ENCODE measurements at regions not wholly inside any gene's neighbourhood (a gene's known extent, or its start where the extent isn't known, plus 50 kb on each side); places are given as distances from the start of the nearest gene placed in this dataset.

DNA sequence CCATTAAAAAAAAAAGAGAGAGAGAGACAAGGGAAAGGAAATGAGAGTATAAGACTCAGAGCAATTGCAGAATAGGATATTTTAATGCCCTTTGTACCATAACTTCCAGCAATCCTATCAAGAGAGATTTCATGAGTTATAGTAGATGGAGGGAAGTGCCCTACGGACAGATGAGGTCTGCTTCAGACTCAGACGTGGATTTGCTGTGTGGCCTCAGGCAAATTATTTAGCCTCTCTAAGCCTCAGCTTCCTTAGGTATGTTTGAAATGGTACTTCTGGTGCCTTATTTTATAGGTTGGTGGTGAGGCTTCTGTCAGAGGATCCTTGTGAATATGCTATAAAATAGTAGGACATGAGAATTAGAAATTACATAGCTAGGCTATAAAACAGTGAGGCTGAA lies 448.2 kb downstream of the EDEM1 start:
- Histone ChIP-seq H4K20me1 (replicated peaks; ENCODE audit: control insufficient read depth, extremely low read depth, insufficient read depth, low read length) (no peaks in the 10 kb centered on the region), H3K27me3 (ENCODE audit: control insufficient read depth in 2 of 2, insufficient read depth in 2 of 2, low read length in 2 of 2) (no peaks in the 10 kb centered on the region), H3K9me1 (replicated peaks; ENCODE audit: control insufficient read depth, extremely low read depth, insufficient read depth, low read length) (no peaks in the 10 kb centered on the region), H3K4me1 (ENCODE audit: control insufficient read depth, extremely low read depth, insufficient read depth, low read length) (no peaks in the 10 kb centered on the region), H3K36me3 (ENCODE audit: control insufficient read depth in 2 of 2, extremely low read depth in 1 of 2, insufficient read depth in 2 of 2, low read length in 2 of 2) (no peaks in the 10 kb centered on the region), H2AFZ (ENCODE audit: low read depth, low read length) (no peak overlapping the region), H3K9me3 (replicated peaks; ENCODE audit: control insufficient read depth, insufficient read depth, low read length) (peaks cover 2% of the 10 kb centered on the region), H3K27ac (ENCODE audit: insufficient read depth, low read depth, low read length) (no peak overlapping the region), H3K4me2 (ENCODE audit: insufficient read depth, low read length) (no peak overlapping the region), H3K79me2 (ENCODE audit: control insufficient read depth, insufficient read depth, low read length) (no peaks in the 10 kb centered on the region), H3K4me3 (replicated peaks in 1 of 3; ENCODE audit: insufficient read depth in 1 of 3, low read depth in 1 of 3, low read length in 3 of 3) (no peak overlapping the region), H3K9ac (replicated peaks; ENCODE audit: extremely low read depth, insufficient read depth, low read length) (no peak overlapping the region)
- BruUV-seq (replicated peaks), result no TSS peak
- DNase-seq (ENCODE audit: low read depth, low spot score) (no peak), FAIRE-seq (no peak)
- ChIA-PET CTCF (no interaction called here), POLR2A (no interaction called here)
- TF ChIP-seq POLR2A (IDR thresholded peaks at IDR 0.05; ENCODE audit: low read depth, low read length), result no peak
- TF ChIP-seq FOS (IDR thresholded peaks at IDR 0.05; ENCODE audit: borderline replicate concordance, insufficient read depth, low read length), result no peak
- dilution Hi-C loops (cut with MboI; ENCODE audit: extremely low pct_ligation_motif_present, low sequenced_read_pairs) (no loop called here), intact Hi-C loops (cut with micrococcal nuclease) (no loop called here)

DNA sequence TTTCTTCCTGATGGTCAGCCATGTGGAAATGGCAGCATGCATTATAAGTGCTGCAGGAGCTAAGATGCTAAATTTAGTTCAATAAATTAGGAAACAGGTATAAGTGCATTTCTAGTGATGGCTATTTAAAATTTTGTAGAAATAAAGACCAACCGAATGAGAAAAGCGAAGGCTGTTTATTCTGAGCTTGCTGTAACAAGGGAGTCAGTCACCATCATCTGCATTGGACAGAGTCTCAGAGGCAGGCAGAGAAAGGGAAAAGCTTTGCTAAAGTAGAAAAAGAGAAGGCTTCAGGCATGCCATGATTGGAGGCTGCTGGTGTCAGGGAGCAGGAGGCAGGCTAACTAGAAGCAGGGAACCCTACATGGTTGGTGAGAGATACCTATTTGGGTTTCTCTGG lies 451.0 kb downstream of the EDEM1 start:
- ChIA-PET CTCF (no interaction called here), POLR2A (no interaction called here)
- no peaks in the 10 kb centered on the region for H4K20me1 ChIP-seq (replicated peaks; ENCODE audit: control insufficient read depth, extremely low read depth, insufficient read depth, low read length)
- no peaks in the 10 kb centered on the region for H3K9me1 ChIP-seq (replicated peaks; ENCODE audit: control insufficient read depth, extremely low read depth, insufficient read depth, low read length)
- DNase-seq (ENCODE audit: low read depth, low spot score) (no peak), FAIRE-seq (no peak)
- no peaks in the 10 kb centered on the region for H3K4me1 ChIP-seq (ENCODE audit: control insufficient read depth, extremely low read depth, insufficient read depth, low read length)
- no peaks in the 10 kb centered on the region for H3K27me3 ChIP-seq (ENCODE audit: control insufficient read depth in 2 of 2, insufficient read depth in 2 of 2, low read length in 2 of 2)
- no peak overlapping the region for H2AFZ ChIP-seq (ENCODE audit: low read depth, low read length)
- no TSS peak for BruUV-seq (replicated peaks)
- H3K79me2 ChIP-seq (ENCODE audit: control insufficient read depth, insufficient read depth, low read length), result no peaks in the 10 kb centered on the region
- H3K9ac ChIP-seq (replicated peaks; ENCODE audit: extremely low read depth, insufficient read depth, low read length), result no peak overlapping the region
- no peak overlapping the region for H3K27ac ChIP-seq (ENCODE audit: insufficient read depth, low read depth, low read length)
- dilution Hi-C loops (cut with MboI; ENCODE audit: extremely low pct_ligation_motif_present, low sequenced_read_pairs) (no loop called here), intact Hi-C loops (cut with micrococcal nuclease) (no loop called here)
- TF ChIP-seq GATA2 (IDR thresholded peaks at IDR 0.05; ENCODE audit: insufficient read depth, insufficient read length, low read depth, low read length) (no peak), MYC (IDR thresholded peaks at IDR 0.05; ENCODE audit: low read depth, low read length) (no peak)
- H3K4me3 ChIP-seq (replicated peaks in 1 of 3; ENCODE audit: insufficient read depth in 1 of 3, low read depth in 1 of 3, low read length in 3 of 3), result no peak overlapping the region
- H3K4me2 ChIP-seq (ENCODE audit: insufficient read depth, low read length), result no peak overlapping the region
- H3K36me3 ChIP-seq (ENCODE audit: control insufficient read depth in 2 of 2, extremely low read depth in 1 of 2, insufficient read depth in 2 of 2, low read length in 2 of 2), result no peaks in the 10 kb centered on the region
- H3K9me3 ChIP-seq (replicated peaks; ENCODE audit: control insufficient read depth, insufficient read depth, low read length), result peaks cover 4% of the 10 kb centered on the region

Data from endothelial cell of umbilical vein (primary cell).